ENCODE measurements at regions not wholly inside any gene's neighbourhood (a gene's known extent, or its start where the extent isn't known, plus 50 kb on each side); places are given as distances from the start of the nearest gene placed in this dataset.

DNA sequence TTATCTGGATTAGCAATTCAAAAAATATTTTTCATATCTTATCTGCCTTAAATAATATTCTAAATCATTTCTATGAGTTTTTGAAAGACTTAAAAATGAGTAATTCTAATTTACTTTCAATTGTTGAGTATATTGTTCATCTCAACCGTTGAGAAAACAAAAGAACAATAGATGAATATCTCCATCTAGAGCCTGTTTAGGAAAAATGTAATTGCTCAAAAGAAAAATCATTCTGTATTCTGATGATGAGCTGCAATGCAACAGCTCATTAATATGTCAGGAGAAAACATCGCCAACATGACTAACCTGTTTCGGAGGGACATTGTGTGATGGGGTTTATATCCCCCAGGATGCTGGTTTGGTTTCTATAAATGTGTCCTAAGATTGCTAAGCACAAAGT, 417.6 kb downstream of the SUCLG1 start:
- TF ChIP-seq EZH2phosphoT487 (IDR thresholded peaks at IDR 0.05; ENCODE audit: borderline replicate concordance, low read length): no peak
- TF ChIP-seq, protein P1, sequence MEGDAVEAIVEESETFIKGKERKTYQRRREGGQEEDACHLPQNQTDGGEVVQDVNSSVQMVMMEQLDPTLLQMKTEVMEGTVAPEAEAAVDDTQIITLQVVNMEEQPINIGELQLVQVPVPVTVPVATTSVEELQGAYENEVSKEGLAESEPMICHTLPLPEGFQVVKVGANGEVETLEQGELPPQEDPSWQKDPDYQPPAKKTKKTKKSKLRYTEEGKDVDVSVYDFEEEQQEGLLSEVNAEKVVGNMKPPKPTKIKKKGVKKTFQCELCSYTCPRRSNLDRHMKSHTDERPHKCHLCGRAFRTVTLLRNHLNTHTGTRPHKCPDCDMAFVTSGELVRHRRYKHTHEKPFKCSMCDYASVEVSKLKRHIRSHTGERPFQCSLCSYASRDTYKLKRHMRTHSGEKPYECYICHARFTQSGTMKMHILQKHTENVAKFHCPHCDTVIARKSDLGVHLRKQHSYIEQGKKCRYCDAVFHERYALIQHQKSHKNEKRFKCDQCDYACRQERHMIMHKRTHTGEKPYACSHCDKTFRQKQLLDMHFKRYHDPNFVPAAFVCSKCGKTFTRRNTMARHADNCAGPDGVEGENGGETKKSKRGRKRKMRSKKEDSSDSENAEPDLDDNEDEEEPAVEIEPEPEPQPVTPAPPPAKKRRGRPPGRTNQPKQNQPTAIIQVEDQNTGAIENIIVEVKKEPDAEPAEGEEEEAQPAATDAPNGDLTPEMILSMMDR (conservative IDR thresholded peaks at IDR 0.05; ENCODE audit: low read depth, low read length): no peak
